ENCODE measurements at regions not wholly inside any gene's neighbourhood (a gene's known extent, or its start where the extent isn't known, plus 50 kb on each side); places are given as distances from the start of the nearest gene placed in this dataset.

GRCh38 chr7:155244675-155245074, 53.0 kb upstream of the INSIG1 start:
- ATAC-seq: no peak
- no peak for DNase-seq
- H3K4me3 ChIP-seq: no peak overlapping the region
- no peaks in the 10 kb centered on the region for H3K36me3 ChIP-seq (ENCODE audit: low read depth)
- intact Hi-C loops (cut with DNase I, micrococcal nuclease): no loop called here
- H3K4me1 ChIP-seq (ENCODE audit: low read depth): no peaks in the 10 kb centered on the region
- TF ChIP-seq CTCF (IDR thresholded peaks at IDR 0.05): no peak
- no peaks in the 10 kb centered on the region for H3K9me3 ChIP-seq

GRCh38 chr7:155247479-155248365, 50.0 kb upstream of the INSIG1 start:
- no peak for DNase-seq
- TF ChIP-seq CTCF (IDR thresholded peaks at IDR 0.05): no peak
- intact Hi-C loops (cut with DNase I, micrococcal nuclease): no loop called here

More at GRCh38 chr7:155247479-155248365, 50.0 kb upstream of the INSIG1 start:
- H3K36me3 ChIP-seq (ENCODE audit: low read depth): no peaks in the 10 kb centered on the region
- H3K9me3 ChIP-seq: no peaks in the 10 kb centered on the region
- ATAC-seq: no peak
- no peaks in the 10 kb centered on the region for H3K4me1 ChIP-seq (ENCODE audit: low read depth)
- no peak overlapping the region for H3K4me3 ChIP-seq
